Karpas-422 (cell line): ENCODE measurements at regions not wholly inside any gene's neighbourhood (a gene's known extent, or its start where the extent isn't known, plus 50 kb on each side); places are given as distances from the start of the nearest gene placed in this dataset.

ENCODE experiments used
- DNase-seq: peaks from one replicate; pipeline ENCODE4 v3.0.0-alpha.2; 2015
- H2AFZ ChIP-seq: fragments of 200-600 bp; sonication (generic); 2 replicates; pipeline ENCODE4 v1.6.1; 2014; ENCODE audit warnings: antibody characterized with exemption, low read length, mixed read lengths
- H3K27ac ChIP-seq: fragments of 200-600 bp; sonication (generic); 2 replicates; pipeline ENCODE4 v1.5.1; 2014; ENCODE audit warnings: mild to moderate bottlenecking, low read length, moderate library complexity
- H3K27me3 ChIP-seq: fragments of 200-600 bp; sonication (generic); 2 replicates; pipeline ENCODE4 v1.6.1; 2014; ENCODE audit warnings: low read length, mixed read lengths
- H3K36me3 ChIP-seq: fragments of 200-600 bp; sonication (generic); 2 replicates; pipeline ENCODE4 v1.6.1; 2014; ENCODE audit warnings: low read length, mixed read lengths; ENCODE audit not compliant: insufficient read depth
- H3K4me1 ChIP-seq: fragments of 200-600 bp; sonication (generic); 2 replicates; pipeline ENCODE4 v1.6.1; 2014; ENCODE audit warnings: mild to moderate bottlenecking, low read length, mixed read lengths
- H3K4me2 ChIP-seq: fragments of 200-600 bp; sonication (generic); 2 replicates; pipeline ENCODE4 v1.6.1; 2014; ENCODE audit warnings: low read length, low read depth, mild to moderate bottlenecking; ENCODE audit not compliant: poor library complexity, severe bottlenecking
- H3K4me3 ChIP-seq: fragments of 200-600 bp; sonication (generic); 2 replicates; pipeline ENCODE4 v1.5.1; 2014; ENCODE audit warnings: mild to moderate bottlenecking, antibody characterized with exemption, low read length, mixed read lengths
- H3K79me2 ChIP-seq: fragments of 200-600 bp; sonication (generic); 2 replicates; pipeline ENCODE4 v1.6.1; 2014; ENCODE audit warnings: mild to moderate bottlenecking, low read length, mixed read lengths
- H3K9ac ChIP-seq: fragments of 200-600 bp; sonication (generic); 2 replicates; pipeline ENCODE4 v1.6.0; 2014; ENCODE audit warnings: low read length
- H3K9me2 ChIP-seq: fragments of 200-600 bp; sonication (generic), shearing (Covaris generic); replicated peaks from 2 replicates; pipeline ENCODE4 v1.6.0; 2014; ENCODE audit warnings: mild to moderate bottlenecking, low read length, moderate library complexity; ENCODE audit not compliant: insufficient read depth
- H3K9me3 ChIP-seq: fragments of 300-700, 200-600 bp; sonication (generic); 2 replicates; pipeline ENCODE4 v1.6.1; 2014; ENCODE audit warnings: low read length, mixed read lengths
- H4K20me1 ChIP-seq: fragments of 200-600 bp; sonication (generic); 2 replicates; pipeline ENCODE4 v1.6.1; 2014; ENCODE audit warnings: mild to moderate bottlenecking, antibody characterized with exemption, low read length, low read depth; ENCODE audit not compliant: insufficient read depth

- Histone ChIP-seq H3K27me3 (no peaks in the 10 kb centered on the region), H3K4me2 (no peak overlapping the region), H3K4me3 (no peak overlapping the region), H3K27ac (no peak overlapping the region), H3K9me3 (no peaks in the 10 kb centered on the region), H3K9me2 (no peaks in the 10 kb centered on the region), H4K20me1 (no peaks in the 10 kb centered on the region), H3K36me3 (no peaks in the 10 kb centered on the region), H3K4me1 (no peaks in the 10 kb centered on the region), H2AFZ (no peak overlapping the region), H3K79me2 (no peaks in the 10 kb centered on the region), H3K9ac (no peak overlapping the region)
- no peak for DNase-seq
Measured at GRCh38 chr1:182262425-182262824, 129.2 kb downstream of the GLUL start.

GRCh38 chr1:182261655-182262054 is 129.9 kb downstream of the GLUL start:
- Histone ChIP-seq H3K27me3 (no peaks in the 10 kb centered on the region), H3K9ac (no peak overlapping the region), H2AFZ (no peak overlapping the region), H3K27ac (no peak overlapping the region), H3K4me2 (no peak overlapping the region), H3K79me2 (no peaks in the 10 kb centered on the region), H3K4me1 (no peaks in the 10 kb centered on the region), H3K9me2 (no peaks in the 10 kb centered on the region), H3K9me3 (no peaks in the 10 kb centered on the region), H3K36me3 (no peaks in the 10 kb centered on the region), H3K4me3 (no peak overlapping the region), H4K20me1 (no peaks in the 10 kb centered on the region)
- no peak for DNase-seq

- H3K4me2 ChIP-seq: no peak overlapping the region
- H3K9me2 ChIP-seq: no peaks in the 10 kb centered on the region
- H2AFZ ChIP-seq: no peak overlapping the region
- no peak overlapping the region for H3K4me3 ChIP-seq
- H3K4me1 ChIP-seq: no peaks in the 10 kb centered on the region
- H3K9me3 ChIP-seq: no peaks in the 10 kb centered on the region
- no peak overlapping the region for H3K9ac ChIP-seq
- H4K20me1 ChIP-seq: no peaks in the 10 kb centered on the region
- H3K27ac ChIP-seq: no peak overlapping the region
- H3K36me3 ChIP-seq: no peaks in the 10 kb centered on the region
- no peaks in the 10 kb centered on the region for H3K27me3 ChIP-seq
- no peaks in the 10 kb centered on the region for H3K79me2 ChIP-seq
- no peak for DNase-seq
Measured at GRCh38 chr1:182260516-182260915, 131.1 kb downstream of the GLUL start.

- Histone ChIP-seq H3K9ac (no peak overlapping the region), H3K36me3 (no peaks in the 10 kb centered on the region), H2AFZ (no peak overlapping the region), H3K27ac (no peak overlapping the region), H4K20me1 (no peaks in the 10 kb centered on the region), H3K9me3 (no peaks in the 10 kb centered on the region), H3K79me2 (no peaks in the 10 kb centered on the region), H3K4me3 (no peak overlapping the region), H3K4me1 (no peaks in the 10 kb centered on the region), H3K27me3 (no peaks in the 10 kb centered on the region), H3K9me2 (no peaks in the 10 kb centered on the region), H3K4me2 (no peak overlapping the region)
- DNase-seq: no peak
Measured at GRCh38 chr1:182259968-182260367, 131.6 kb downstream of the GLUL start.

DNA sequence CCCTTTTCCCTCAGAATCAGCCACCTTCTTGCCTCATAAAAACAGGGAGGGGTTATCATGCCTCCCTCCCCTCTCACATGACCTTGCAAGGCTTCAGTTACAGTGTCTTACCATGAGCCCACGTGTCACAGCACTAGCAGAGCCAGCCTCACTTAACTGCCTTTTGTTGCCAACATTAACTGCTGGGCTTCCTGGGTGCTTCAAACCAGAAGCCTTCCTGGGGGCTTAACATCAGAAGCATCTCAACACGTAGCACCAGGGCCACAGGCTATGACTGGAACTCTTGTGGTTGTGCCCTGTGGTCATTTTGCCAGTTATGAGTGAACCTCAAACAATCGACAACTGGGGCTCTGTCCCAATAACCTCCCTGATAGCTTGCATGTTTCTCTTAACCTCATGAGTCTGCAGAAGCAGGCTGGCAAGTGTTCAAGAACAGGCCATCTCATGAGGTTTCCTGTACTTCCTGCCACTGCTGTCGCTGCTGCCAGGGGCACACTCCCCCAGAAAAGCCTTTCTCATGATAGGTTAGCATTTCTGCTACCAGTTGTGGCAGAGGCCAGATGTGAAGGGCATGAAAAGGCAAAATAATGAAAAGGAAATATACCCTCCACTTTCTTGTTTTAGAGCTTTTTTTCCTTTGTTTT is 132.2 kb downstream of the GLUL start:
- Histone ChIP-seq H2AFZ (no peak overlapping the region), H3K27ac (no peak overlapping the region), H3K4me3 (no peak overlapping the region), H3K36me3 (no peaks in the 10 kb centered on the region), H3K4me1 (no peaks in the 10 kb centered on the region), H4K20me1 (no peaks in the 10 kb centered on the region), H3K27me3 (no peaks in the 10 kb centered on the region), H3K9me3 (no peaks in the 10 kb centered on the region), H3K79me2 (no peaks in the 10 kb centered on the region), H3K9me2 (no peaks in the 10 kb centered on the region), H3K4me2 (no peak overlapping the region), H3K9ac (no peak overlapping the region)
- DNase-seq: no peak

GRCh38 chr1:182257369-182258063 is 134.1 kb downstream of the GLUL start:
- H3K4me1 ChIP-seq: no peaks in the 10 kb centered on the region
- H3K9me3 ChIP-seq: no peaks in the 10 kb centered on the region
- H4K20me1 ChIP-seq: no peaks in the 10 kb centered on the region
- H2AFZ ChIP-seq: no peak overlapping the region
- no peak overlapping the region for H3K4me3 ChIP-seq
- no peak overlapping the region for H3K4me2 ChIP-seq
- no peaks in the 10 kb centered on the region for H3K27me3 ChIP-seq
- H3K27ac ChIP-seq: no peak overlapping the region
- no peaks in the 10 kb centered on the region for H3K9me2 ChIP-seq
- H3K9ac ChIP-seq: no peak overlapping the region
- no peaks in the 10 kb centered on the region for H3K36me3 ChIP-seq
- DNase-seq: no peak
- no peaks in the 10 kb centered on the region for H3K79me2 ChIP-seq

DNA sequence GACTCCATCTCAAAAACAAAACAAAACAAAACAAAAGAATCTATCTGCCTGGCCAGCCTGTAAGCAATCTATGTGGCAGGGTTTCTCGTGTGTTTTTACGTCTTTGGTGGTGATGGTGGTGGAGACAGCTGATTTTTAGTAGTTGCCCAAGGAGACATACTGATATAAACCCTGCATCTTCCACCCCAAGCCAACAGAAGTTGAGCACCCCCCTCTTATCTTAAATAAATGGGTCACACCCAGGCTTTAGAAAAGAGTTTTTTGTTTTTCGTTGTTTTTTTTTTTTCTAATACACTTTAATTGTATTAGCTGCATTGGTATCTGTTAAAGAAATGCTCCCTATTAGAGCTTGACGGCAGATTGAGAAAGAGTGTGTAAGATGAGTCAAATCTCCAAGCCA is 134.7 kb downstream of the GLUL start:
- no peak overlapping the region for H2AFZ ChIP-seq
- no peak overlapping the region for H3K9ac ChIP-seq
- no peak overlapping the region for H3K4me2 ChIP-seq
- H3K4me1 ChIP-seq: no peaks in the 10 kb centered on the region
- no peak overlapping the region for H3K4me3 ChIP-seq
- no peak overlapping the region for H3K27ac ChIP-seq
- no peaks in the 10 kb centered on the region for H3K79me2 ChIP-seq
- no peak for DNase-seq
- no peaks in the 10 kb centered on the region for H3K9me2 ChIP-seq
- H4K20me1 ChIP-seq: no peaks in the 10 kb centered on the region
- H3K27me3 ChIP-seq: no peaks in the 10 kb centered on the region
- H3K9me3 ChIP-seq: no peaks in the 10 kb centered on the region
- no peaks in the 10 kb centered on the region for H3K36me3 ChIP-seq

GRCh38 chr1:182255494-182255893 is 136.1 kb downstream of the GLUL start:
- Histone ChIP-seq H3K4me1 (no peaks in the 10 kb centered on the region), H4K20me1 (no peaks in the 10 kb centered on the region), H3K4me2 (no peak overlapping the region), H3K9ac (no peak overlapping the region), H3K9me2 (no peaks in the 10 kb centered on the region), H3K79me2 (no peaks in the 10 kb centered on the region), H2AFZ (no peak overlapping the region), H3K27me3 (no peaks in the 10 kb centered on the region), H3K9me3 (no peaks in the 10 kb centered on the region), H3K36me3 (no peaks in the 10 kb centered on the region), H3K4me3 (no peak overlapping the region), H3K27ac (no peak overlapping the region)
- no peak for DNase-seq
